ENCODE measurements at regions not wholly inside any gene's neighbourhood (a gene's known extent, or its start where the extent isn't known, plus 50 kb on each side); places are given as distances from the start of the nearest gene placed in this dataset.
A peak's percentile ranks its signal among the peaks of the same experiment; 100 is the strongest.

- in situ Hi-C loops (cut with HindIII; ENCODE audit: low sequenced_read_pairs) = no loop called here
- H3K4me3 ChIP-seq (ENCODE audit: low read depth, low read length) = no peak overlapping the region
- DNase-seq (ENCODE audit: low read depth, low spot score) = no peak
- TF ChIP-seq, protein P1, sequence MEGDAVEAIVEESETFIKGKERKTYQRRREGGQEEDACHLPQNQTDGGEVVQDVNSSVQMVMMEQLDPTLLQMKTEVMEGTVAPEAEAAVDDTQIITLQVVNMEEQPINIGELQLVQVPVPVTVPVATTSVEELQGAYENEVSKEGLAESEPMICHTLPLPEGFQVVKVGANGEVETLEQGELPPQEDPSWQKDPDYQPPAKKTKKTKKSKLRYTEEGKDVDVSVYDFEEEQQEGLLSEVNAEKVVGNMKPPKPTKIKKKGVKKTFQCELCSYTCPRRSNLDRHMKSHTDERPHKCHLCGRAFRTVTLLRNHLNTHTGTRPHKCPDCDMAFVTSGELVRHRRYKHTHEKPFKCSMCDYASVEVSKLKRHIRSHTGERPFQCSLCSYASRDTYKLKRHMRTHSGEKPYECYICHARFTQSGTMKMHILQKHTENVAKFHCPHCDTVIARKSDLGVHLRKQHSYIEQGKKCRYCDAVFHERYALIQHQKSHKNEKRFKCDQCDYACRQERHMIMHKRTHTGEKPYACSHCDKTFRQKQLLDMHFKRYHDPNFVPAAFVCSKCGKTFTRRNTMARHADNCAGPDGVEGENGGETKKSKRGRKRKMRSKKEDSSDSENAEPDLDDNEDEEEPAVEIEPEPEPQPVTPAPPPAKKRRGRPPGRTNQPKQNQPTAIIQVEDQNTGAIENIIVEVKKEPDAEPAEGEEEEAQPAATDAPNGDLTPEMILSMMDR (IDR thresholded peaks at IDR 0.05; ENCODE audit: low read depth, low read length) = no peak
Measured at GRCh38 chr11:16421826-16422225, 65.5 kb upstream of the SOX6 start.

- TF ChIP-seq, protein P1 (IDR thresholded peaks at IDR 0.05; ENCODE audit: low read depth, low read length) = no peak
- in situ Hi-C loops (cut with HindIII; ENCODE audit: low sequenced_read_pairs) = no loop called here
- no peak overlapping the region for H3K4me3 ChIP-seq (ENCODE audit: low read depth, low read length)
- no peak for DNase-seq (ENCODE audit: low read depth, low spot score)
Measured at GRCh38 chr11:16418428-16419097, 62.2 kb upstream of the SOX6 start.

DNA sequence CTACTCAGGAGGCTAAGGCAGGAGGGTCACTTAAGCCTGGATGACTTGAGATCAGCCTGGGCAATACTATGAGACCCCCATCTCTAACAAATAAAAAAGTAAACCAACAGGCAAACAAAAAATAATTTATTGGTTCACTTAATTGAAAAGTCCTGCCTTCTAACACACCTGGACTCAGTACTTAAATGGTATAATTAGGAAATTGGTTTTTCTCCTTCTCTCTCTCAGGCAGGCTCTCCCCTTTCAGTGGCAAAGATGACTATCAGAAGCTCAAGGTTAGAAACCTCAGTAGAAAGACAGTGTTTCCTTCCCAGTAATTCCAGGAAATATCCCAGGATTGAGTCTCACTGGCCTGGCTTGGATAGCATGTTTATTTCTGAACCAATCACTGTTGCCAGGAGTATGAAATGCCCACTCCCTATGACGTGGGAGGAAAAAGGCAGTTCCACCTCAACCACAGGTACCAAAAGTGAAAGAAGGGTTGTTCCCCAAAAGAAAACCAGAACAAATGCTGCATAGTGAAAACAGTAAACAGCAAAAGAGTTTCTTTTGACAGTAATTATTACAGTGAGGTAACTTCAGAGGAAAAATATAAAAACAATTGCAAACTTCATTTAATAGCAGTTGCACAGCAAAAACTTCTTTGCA, 56.3 kb upstream of the SOX6 start:
- TF ChIP-seq, protein P1 (IDR thresholded peaks at IDR 0.05; ENCODE audit: low read depth, low read length) = no peak
- no peak for DNase-seq (ENCODE audit: low read depth, low spot score)
- in situ Hi-C loops (cut with HindIII; ENCODE audit: low sequenced_read_pairs) = no loop called here
- no peak overlapping the region for H3K4me3 ChIP-seq (ENCODE audit: low read depth, low read length)

GRCh38 chr11:16410479-16410878, 54.1 kb upstream of the SOX6 start:
- no peak for DNase-seq (ENCODE audit: low read depth, low spot score)
- TF ChIP-seq, protein P1 (IDR thresholded peaks at IDR 0.05; ENCODE audit: low read depth, low read length) = no peak
- in situ Hi-C loops (cut with HindIII; ENCODE audit: low sequenced_read_pairs) = no loop called here
- H3K4me3 ChIP-seq (ENCODE audit: low read depth, low read length) = no peak overlapping the region

DNA sequence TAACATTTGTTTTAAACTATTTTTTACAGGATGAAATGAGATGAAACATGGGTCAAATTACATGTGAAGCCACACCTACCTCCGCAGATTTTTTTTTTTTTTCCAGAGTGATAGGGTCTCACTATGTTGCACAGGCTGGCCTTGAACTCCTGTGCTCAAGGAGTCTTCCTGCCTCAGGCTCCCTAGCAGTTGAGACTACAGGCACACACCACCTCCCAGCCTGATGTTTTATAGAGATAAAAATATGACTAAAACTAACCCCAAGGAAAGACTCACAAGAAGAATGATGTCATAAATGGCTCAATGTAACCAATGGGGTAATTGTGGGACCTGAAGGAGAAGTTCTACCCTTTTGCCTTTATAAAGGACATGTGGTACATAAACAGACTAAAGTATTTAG, 52.3 kb upstream of the SOX6 start:
- TF ChIP-seq, protein P1 (IDR thresholded peaks at IDR 0.05; ENCODE audit: low read depth, low read length) = no peak
- in situ Hi-C loops (cut with HindIII; ENCODE audit: low sequenced_read_pairs) = no loop called here
- no peak for DNase-seq (ENCODE audit: low read depth, low spot score)
- H3K4me3 ChIP-seq (ENCODE audit: low read depth, low read length) = no peak overlapping the region

GRCh38 chr11:16406226-16406625, 49.9 kb upstream of the SOX6 start:
- TF ChIP-seq, protein P1 (IDR thresholded peaks at IDR 0.05; ENCODE audit: low read depth, low read length) = no peak
- no peak overlapping the region for H3K4me3 ChIP-seq (ENCODE audit: low read depth, low read length)
- DNase-seq (ENCODE audit: low read depth, low spot score) = peak; percentile 30
- in situ Hi-C loops (cut with HindIII; ENCODE audit: low sequenced_read_pairs) = no loop called here
